ENCODE measurements at regions not wholly inside any gene's neighbourhood (a gene's known extent, or its start where the extent isn't known, plus 50 kb on each side); places are given as distances from the start of the nearest gene placed in this dataset.

- no peak overlapping the region for H3K27ac ChIP-seq (ENCODE audit: low read depth, low read length, severe bottlenecking)
- peaks cover 12% of the 10 kb centered on the region for H3K4me1 ChIP-seq (ENCODE audit: control insufficient read depth, insufficient read depth, low read length, poor library complexity, severe bottlenecking)
- H3K4me3 ChIP-seq (ENCODE audit: extremely low read depth, insufficient read depth, low read length, poor library complexity, severe bottlenecking) = no peak overlapping the region
- H3K36me3 ChIP-seq (ENCODE audit: control insufficient read depth, insufficient read depth, low read length) = no peaks in the 10 kb centered on the region
- no peaks in the 10 kb centered on the region for H3K9me3 ChIP-seq (ENCODE audit: control insufficient read depth, low read length)
Observed at GRCh38 chr2:55101466-55101865, 51.2 kb upstream of the RTN4 start.

GRCh38 chr2:55099878-55100820 lies 49.9 kb upstream of the RTN4 start:
- H3K36me3 ChIP-seq (ENCODE audit: control insufficient read depth, insufficient read depth, low read length) = no peaks in the 10 kb centered on the region
- no peak overlapping the region for H3K4me3 ChIP-seq (ENCODE audit: extremely low read depth, insufficient read depth, low read length, poor library complexity, severe bottlenecking)
- peaks cover 12% of the 10 kb centered on the region for H3K4me1 ChIP-seq (ENCODE audit: control insufficient read depth, insufficient read depth, low read length, poor library complexity, severe bottlenecking)
- no peak overlapping the region for H3K27ac ChIP-seq (ENCODE audit: low read depth, low read length, severe bottlenecking)
- 92 to 93% methylated on average over 2 to 3 of the region's 5 CpGs for WGBS, 2 experiments (ENCODE audit: insufficient coverage in 2 of 2)
- H3K9me3 ChIP-seq (ENCODE audit: control insufficient read depth, low read length) = no peaks in the 10 kb centered on the region

Data from mesodermal cell (in vitro differentiated cells).